RWPE1 (cell line): ENCODE measurements at regions not wholly inside any gene's neighbourhood (a gene's known extent, or its start where the extent isn't known, plus 50 kb on each side); places are given as distances from the start of the nearest gene placed in this dataset.

Experiments used
- CTCF ChIA-PET: fragments of 350-600 bp; sonication (Branson Sonifier 250); formaldehyde crosslinking; extraction: SDS; loops from one replicate; lab custom pipeline; 2021; lab: Yijun Ruan, JAX
- POLR2A ChIA-PET: fragments of 400-600 bp; formaldehyde crosslinking; extraction: SDS; loops from one replicate; lab custom pipeline; 2020; ENCODE audit warnings: antibody characterized with exemption; ENCODE audit not compliant: low non-redundant PET; lab: Yijun Ruan, JAX
- DNase-seq: peaks from one replicate; pipeline ENCODE4 v3.0.0; 2012; ENCODE audit warnings: low spot score
- H3K27ac ChIP-seq: fragments of 450-650 bp; 2 replicates; pipeline ENCODE4 v1.5.1; 2017
- CTCF ChIP-seq: fragments of 450-650 bp; conservative IDR thresholded peaks from 2 replicates; pipeline ENCODE4 v1.5.1; 2017; ENCODE audit warnings: low read depth, mild to moderate bottlenecking

- no peak for DNase-seq
- no peak overlapping the region for H3K27ac ChIP-seq
- no peak for TF ChIP-seq CTCF
- ChIA-PET POLR2A (no interaction called here), CTCF (no interaction called here)
Observed at GRCh38 chrX:142742581-142742980, 283.1 kb upstream of the SPANXN4 start.

GRCh38 chrX:142733327-142733726 lies 292.4 kb upstream of the SPANXN4 start:
- POLR2A ChIA-PET, result no interaction called here
- no peak for TF ChIP-seq CTCF
- DNase-seq, result no peak

GRCh38 chrX:142711796-142712290 lies 313.9 kb upstream of the SPANXN4 start:
- H3K27ac ChIP-seq, result no peak overlapping the region
- ChIA-PET CTCF (no interaction called here), POLR2A (no interaction called here)
- no peak for TF ChIP-seq CTCF
- no peak for DNase-seq

More at GRCh38 chrX:142733327-142733726, 292.4 kb upstream of the SPANXN4 start:
- CTCF ChIA-PET, result no interaction called here
- no peak overlapping the region for H3K27ac ChIP-seq

GRCh38 chrX:142702749-142703148 lies 323.0 kb upstream of the SPANXN4 start:
- CTCF ChIA-PET, result no interaction called here
- TF ChIP-seq CTCF, result no peak

GRCh38 chrX:142688256-142688655 lies 337.5 kb upstream of the SPANXN4 start:
- ChIA-PET POLR2A (no interaction called here), CTCF (no interaction called here)
- DNase-seq, result no peak
- TF ChIP-seq CTCF, result no peak
- no peak overlapping the region for H3K27ac ChIP-seq

More at GRCh38 chrX:142702749-142703148, 323.0 kb upstream of the SPANXN4 start:
- H3K27ac ChIP-seq, result no peak overlapping the region
- POLR2A ChIA-PET, result no interaction called here
- no peak for DNase-seq

- ChIA-PET CTCF (no interaction called here), POLR2A (no interaction called here)
- H3K27ac ChIP-seq, result no peak overlapping the region
- TF ChIP-seq CTCF, result no peak
- no peak for DNase-seq
Observed at GRCh38 chrX:142686653-142687283, 339.0 kb upstream of the SPANXN4 start.
